HuH-7.5 (cell line): ENCODE measurements at regions not wholly inside any gene's neighbourhood (a gene's known extent, or its start where the extent isn't known, plus 50 kb on each side); places are given as distances from the start of the nearest gene placed in this dataset.
"Not testable (repeated sequence)": the region's sequence is repeated elsewhere in the genome, so short reads cannot be mapped to it uniquely, and the experiment has no call there.

Source experiments
- DNase-seq: peaks from one replicate; pipeline ENCODE4 v3.0.0; 2011; ENCODE audit warnings: low spot score

GRCh38 chr5:96483878-96484277, 50.8 kb upstream of the PCSK1 start:
- no peak for DNase-seq

- DNase-seq: no peak
Measured at GRCh38 chr5:96487859-96488258, 54.8 kb upstream of the PCSK1 start.

- no peak for DNase-seq
Measured at GRCh38 chr5:96489532-96489931, 56.5 kb upstream of the PCSK1 start.

GRCh38 chr5:96492459-96493047, 59.5 kb upstream of the PCSK1 start:
- no peak for DNase-seq

GRCh38 chr5:96493219-96493790, 60.3 kb upstream of the PCSK1 start:
- no peak for DNase-seq

- DNase-seq: not testable (repeated sequence)
Measured at GRCh38 chr5:96495412-96495811, 62.4 kb upstream of the PCSK1 start.

- DNase-seq: not testable (repeated sequence)
Measured at GRCh38 chr5:96497027-96497426, 64.0 kb upstream of the PCSK1 start.

GRCh38 chr5:96499753-96500345, 66.8 kb upstream of the PCSK1 start:
- DNase-seq: no peak

- no peak for DNase-seq
Measured at GRCh38 chr5:96501991-96502646, 69.1 kb upstream of the PCSK1 start.

GRCh38 chr5:96503501-96504236, 70.6 kb upstream of the PCSK1 start:
- DNase-seq: no peak

- no peak for DNase-seq
Measured at GRCh38 chr5:96506376-96506775, 73.3 kb upstream of the PCSK1 start.

- DNase-seq: no peak
Measured at GRCh38 chr5:96506866-96507527, 73.9 kb upstream of the PCSK1 start.

- no peak for DNase-seq
Measured at GRCh38 chr5:96509316-96509715, 76.3 kb upstream of the PCSK1 start.

- no peak for DNase-seq
Measured at GRCh38 chr5:96509721-96510350, 76.8 kb upstream of the PCSK1 start.

GRCh38 chr5:96516631-96517071, 83.6 kb upstream of the PCSK1 start:
- no peak for DNase-seq

- DNase-seq: no peak
Measured at GRCh38 chr5:96517295-96517694, 84.2 kb upstream of the PCSK1 start.

- no peak for DNase-seq
Measured at GRCh38 chr5:96520345-96520744, 87.3 kb upstream of the PCSK1 start.

- no peak for DNase-seq
Measured at GRCh38 chr5:96522635-96523355, 89.7 kb upstream of the PCSK1 start.

GRCh38 chr5:96527768-96528661, 95.0 kb upstream of the PCSK1 start:
- no peak for DNase-seq
